Trophoblast cell (in vitro differentiated cells and primary cell): ENCODE measurements at regions not wholly inside any gene's neighbourhood (a gene's known extent, or its start where the extent isn't known, plus 50 kb on each side); places are given as distances from the start of the nearest gene placed in this dataset.
"Not testable (repeated sequence)": the region's sequence is repeated elsewhere in the genome, so short reads cannot be mapped to it uniquely, and the experiment has no call there.

Source experiments
- DNase-seq, 2 donors: peaks; one replicate each; pipeline ENCODE4 v3.0.0-alpha.2; 2016
- H2AFZ ChIP-seq: 2 replicates; pipeline ENCODE4 v1.6.1; 2013; ENCODE audit warnings: low read length, moderate library complexity, mild to moderate bottlenecking; ENCODE audit not compliant: insufficient read depth, poor library complexity
- H2AK5ac ChIP-seq: 2 replicates; pipeline ENCODE4 v1.6.1; 2013; ENCODE audit warnings: mild to moderate bottlenecking, low read length
- H2BK120ac ChIP-seq: 2 replicates; pipeline ENCODE4 v1.6.1; 2013; ENCODE audit warnings: low read length, mild to moderate bottlenecking, moderate library complexity; ENCODE audit not compliant: insufficient read depth, poor library complexity
- H2BK12ac ChIP-seq: 2 replicates; pipeline ENCODE4 v1.6.1; 2013; ENCODE audit warnings: mild to moderate bottlenecking, low read length, moderate library complexity
- H2BK5ac ChIP-seq: 2 replicates; pipeline ENCODE4 v1.6.1; 2013; ENCODE audit warnings: low read length, low read depth, moderate library complexity, mild to moderate bottlenecking; ENCODE audit not compliant: poor library complexity
- H3K14ac ChIP-seq: 2 replicates; pipeline ENCODE4 v1.6.1; 2013; ENCODE audit warnings: mild to moderate bottlenecking, low read length
- H3K18ac ChIP-seq: 2 replicates; pipeline ENCODE4 v1.6.1; 2013; ENCODE audit warnings: mild to moderate bottlenecking, low read length
- H3K23ac ChIP-seq: 2 replicates; pipeline ENCODE4 v1.6.1; 2013; ENCODE audit warnings: low read length
- H3K27ac ChIP-seq: 2 replicates; pipeline ENCODE4 v1.5.1; 2013; ENCODE audit warnings: low read depth, mild to moderate bottlenecking, inconsistent platforms, low read length, moderate library complexity
- H3K27me3 ChIP-seq: 2 replicates; pipeline ENCODE4 v1.6.1; 2013; ENCODE audit warnings: inconsistent platforms, mild to moderate bottlenecking, low read length, moderate library complexity; ENCODE audit not compliant: insufficient read depth
- H3K36me3 ChIP-seq, 2 experiments: 1 replicate in 1 of 2; 2 replicates in 1 of 2; pipeline ENCODE4 v1.6.1; 2013; ENCODE audit warnings: low read length in 2 of 2, mild to moderate bottlenecking in 2 of 2, moderate library complexity in 1 of 2; ENCODE audit not compliant: insufficient read depth in 2 of 2, control insufficient read depth in 1 of 2
- H3K4ac ChIP-seq: 2 replicates; pipeline ENCODE4 v1.6.1; 2013; ENCODE audit warnings: low read depth, mild to moderate bottlenecking, low read length, moderate library complexity
- H3K4me1 ChIP-seq, 2 experiments: 1 replicate in 1 of 2; 2 replicates in 1 of 2; pipeline ENCODE4 v1.6.1; 2013; ENCODE audit warnings: low read length in 2 of 2, mild to moderate bottlenecking in 2 of 2, moderate library complexity in 1 of 2; ENCODE audit not compliant: insufficient read depth in 2 of 2, control insufficient read depth in 1 of 2
- H3K4me2 ChIP-seq: 2 replicates; pipeline ENCODE4 v1.6.1; 2013; ENCODE audit warnings: inconsistent platforms, mild to moderate bottlenecking, low read length, moderate library complexity
- H3K4me3 ChIP-seq: 2 replicates; pipeline ENCODE4 v1.5.1; 2013; ENCODE audit warnings: mild to moderate bottlenecking, low read depth, low read length, inconsistent platforms
- H3K79me1 ChIP-seq: one replicate; pipeline ENCODE4 v1.6.1; 2013; ENCODE audit warnings: low read length
- H3K79me2 ChIP-seq: 2 replicates; pipeline ENCODE4 v1.6.1; 2013; ENCODE audit warnings: low read length, mild to moderate bottlenecking; ENCODE audit not compliant: control insufficient read depth, insufficient read depth, poor library complexity
- H3K9ac ChIP-seq: 2 replicates; pipeline ENCODE4 v1.6.1; 2013; ENCODE audit warnings: mild to moderate bottlenecking, low read length
- H3K9me3 ChIP-seq: 2 replicates; pipeline ENCODE4 v1.6.1; 2013; ENCODE audit warnings: low read depth, mild to moderate bottlenecking, control low read depth, inconsistent platforms, low read length; ENCODE audit not compliant: insufficient read depth
- H4K12ac ChIP-seq: 2 replicates; pipeline ENCODE4 v1.6.1; 2013; ENCODE audit warnings: low read depth, mild to moderate bottlenecking, low read length, moderate library complexity
- H4K8ac ChIP-seq: 2 replicates; pipeline ENCODE4 v1.6.1; 2013; ENCODE audit warnings: low read depth, mild to moderate bottlenecking, low read length, moderate library complexity
- H4K91ac ChIP-seq: one replicate; pipeline ENCODE4 v1.6.1; 2013; ENCODE audit warnings: low read depth, mild to moderate bottlenecking, low read length, moderate library complexity
- WGBS: extraction: QIAGEN DNeasy Blood & Tissue Kit; methylation state at CpG from one replicate; pipeline ENCODE4 v1.1.7; 2013; ENCODE audit warnings: missing lambda C conversion rate; ENCODE audit not compliant: insufficient read length, insufficient coverage; ENCODE audit errors: extremely low coverage; 5-methylcytosine and 5-hydroxymethylcytosine counted together

GRCh38 chr19:28437390-28438346, 775.3 kb downstream of the UQCRFS1 start:
- no peak overlapping the region for H3K4me3 ChIP-seq
- no peak overlapping the region for H4K12ac ChIP-seq
- H3K18ac ChIP-seq, result no peak overlapping the region
- no peak overlapping the region for H3K27ac ChIP-seq
- no peaks in the 10 kb centered on the region for H3K36me3 ChIP-seq
- no peaks in the 10 kb centered on the region for H3K79me1 ChIP-seq
- no peak overlapping the region for H4K8ac ChIP-seq
- no peak overlapping the region for H2BK120ac ChIP-seq
- H3K23ac ChIP-seq, result no peak overlapping the region
- H2AK5ac ChIP-seq, result no peak overlapping the region
- H2AFZ ChIP-seq, result no peak overlapping the region
- no peak overlapping the region for H2BK5ac ChIP-seq
- no peak overlapping the region for H3K4me2 ChIP-seq
- no peak for DNase-seq
- H3K4me1 ChIP-seq, result no peaks in the 10 kb centered on the region
- H2BK12ac ChIP-seq, result no peak overlapping the region
- no peak overlapping the region for H3K14ac ChIP-seq
- peaks cover 3% of the 10 kb centered on the region for H3K9me3 ChIP-seq
- no peaks in the 10 kb centered on the region for H3K27me3 ChIP-seq
- no peak overlapping the region for H3K4ac ChIP-seq
- H4K91ac ChIP-seq, result no peak overlapping the region
- no peak overlapping the region for H3K9ac ChIP-seq
- no CpG with 5 or more reads among the region's 11 CpGs for WGBS
- no peaks in the 10 kb centered on the region for H3K79me2 ChIP-seq

- no peak overlapping the region for H3K14ac ChIP-seq
- H3K36me3 ChIP-seq, result no peaks in the 10 kb centered on the region
- H3K4me2 ChIP-seq, result no peak overlapping the region
- WGBS, result no CpG with 5 or more reads among the region's 4 CpGs
- peaks cover 3% of the 10 kb centered on the region for H3K9me3 ChIP-seq
- no peak overlapping the region for H4K91ac ChIP-seq
- no peak overlapping the region for H2AFZ ChIP-seq
- no peak overlapping the region for H3K9ac ChIP-seq
- H3K4me3 ChIP-seq, result no peak overlapping the region
- H3K4me1 ChIP-seq, result no peaks in the 10 kb centered on the region
- no peak for DNase-seq
- no peak overlapping the region for H2AK5ac ChIP-seq
- H3K79me2 ChIP-seq, result no peaks in the 10 kb centered on the region
- no peak overlapping the region for H3K27ac ChIP-seq
- H3K4ac ChIP-seq, result no peak overlapping the region
- H4K8ac ChIP-seq, result no peak overlapping the region
- no peak overlapping the region for H2BK120ac ChIP-seq
- no peaks in the 10 kb centered on the region for H3K27me3 ChIP-seq
- H2BK12ac ChIP-seq, result no peak overlapping the region
- H3K23ac ChIP-seq, result no peak overlapping the region
- no peak overlapping the region for H2BK5ac ChIP-seq
- H3K79me1 ChIP-seq, result no peaks in the 10 kb centered on the region
- no peak overlapping the region for H4K12ac ChIP-seq
- H3K18ac ChIP-seq, result no peak overlapping the region
Measured at GRCh38 chr19:28436320-28436719, 776.6 kb downstream of the UQCRFS1 start.

- no peak overlapping the region for H3K4me2 ChIP-seq
- no peaks in the 10 kb centered on the region for H3K79me2 ChIP-seq
- no peaks in the 10 kb centered on the region for H3K27me3 ChIP-seq
- peaks cover 3% of the 10 kb centered on the region for H3K9me3 ChIP-seq
- H3K18ac ChIP-seq, result no peak overlapping the region
- H2BK120ac ChIP-seq, result no peak overlapping the region
- no peaks in the 10 kb centered on the region for H3K36me3 ChIP-seq
- no peak overlapping the region for H3K14ac ChIP-seq
- H4K12ac ChIP-seq, result no peak overlapping the region
- H2BK5ac ChIP-seq, result no peak overlapping the region
- no peak overlapping the region for H2AFZ ChIP-seq
- H4K91ac ChIP-seq, result no peak overlapping the region
- H4K8ac ChIP-seq, result no peak overlapping the region
- no peak overlapping the region for H2AK5ac ChIP-seq
- no peak overlapping the region for H3K4me3 ChIP-seq
- H3K9ac ChIP-seq, result no peak overlapping the region
- WGBS, result no CpG with 5 or more reads among the region's 8 CpGs
- no peaks in the 10 kb centered on the region for H3K79me1 ChIP-seq
- no peak for DNase-seq
- no peak overlapping the region for H3K4ac ChIP-seq
- no peak overlapping the region for H3K23ac ChIP-seq
- H3K27ac ChIP-seq, result no peak overlapping the region
- H2BK12ac ChIP-seq, result no peak overlapping the region
- no peaks in the 10 kb centered on the region for H3K4me1 ChIP-seq
Measured at GRCh38 chr19:28435551-28436271, 777.2 kb downstream of the UQCRFS1 start.

- H3K14ac ChIP-seq, H3K4ac ChIP-seq, H4K8ac ChIP-seq, H3K23ac ChIP-seq, DNase-seq, H3K27ac ChIP-seq, H4K12ac ChIP-seq, H3K9ac ChIP-seq, H3K4me3 ChIP-seq, H4K91ac ChIP-seq, H2BK5ac ChIP-seq, H3K18ac ChIP-seq, H3K9me3 ChIP-seq, H3K4me2 ChIP-seq, H2AK5ac ChIP-seq, H2BK12ac ChIP-seq, H2BK120ac ChIP-seq, H3K27me3 ChIP-seq, H3K79me1 ChIP-seq, H3K4me1 ChIP-seq, H2AFZ ChIP-seq, H3K36me3 ChIP-seq, H3K79me2 ChIP-seq: not testable (repeated sequence)
- 100% methylated on average over 1 of the region's 9 CpGs for WGBS
Measured at GRCh38 chr19:28434794-28435193, 778.2 kb downstream of the UQCRFS1 start.
